Hepatocyte (in vitro differentiated cells): ENCODE measurements at regions not wholly inside any gene's neighbourhood (a gene's known extent, or its start where the extent isn't known, plus 50 kb on each side); places are given as distances from the start of the nearest gene placed in this dataset.

Experiments
- DNase-seq: peaks from one replicate; pipeline ENCODE4 v3.0.0-alpha.2; 2016; ENCODE audit warnings: low spot score
- H2AFZ ChIP-seq: fragments of 200-600 bp; sonication (generic); 2 replicates; pipeline ENCODE4 v1.6.0; 2016; ENCODE audit warnings: antibody characterized with exemption, mild to moderate bottlenecking
- H3K27ac ChIP-seq: fragments of 200-600 bp; sonication (generic); 2 replicates; pipeline ENCODE4 v1.5.1; 2016; ENCODE audit warnings: mild to moderate bottlenecking
- H3K27me3 ChIP-seq: fragments of 200-600 bp; sonication (generic); 2 replicates; pipeline ENCODE4 v1.6.1; 2016
- H3K36me3 ChIP-seq: fragments of 200-600 bp; sonication (generic); replicated peaks from 2 replicates; pipeline ENCODE4 v1.5.1; 2016; ENCODE audit warnings: low read depth; ENCODE audit not compliant: insufficient read depth
- H3K4me1 ChIP-seq: fragments of 200-600 bp; sonication (generic); 2 replicates; pipeline ENCODE4 v1.5.1; 2016; ENCODE audit warnings: mild to moderate bottlenecking, moderate library complexity; ENCODE audit not compliant: insufficient read depth
- H3K4me2 ChIP-seq: fragments of 200-600 bp; sonication (generic); 2 replicates; pipeline ENCODE4 v1.6.0; 2016
- H3K4me3 ChIP-seq: fragments of 200-600 bp; sonication (generic); 2 replicates; pipeline ENCODE4 v1.5.1; 2016; ENCODE audit warnings: mild to moderate bottlenecking
- H3K79me2 ChIP-seq: fragments of 200-600 bp; sonication (generic); 2 replicates; pipeline ENCODE4 v1.6.0; 2017; ENCODE audit warnings: mild to moderate bottlenecking
- H3K9me2 ChIP-seq: fragments of 200-600 bp; sonication (generic); replicated peaks from 2 replicates; pipeline ENCODE4 v1.6.0; 2017; ENCODE audit warnings: mild to moderate bottlenecking; ENCODE audit not compliant: insufficient read depth
- H3K9me3 ChIP-seq: fragments of 200-600 bp; sonication (generic); 2 replicates; pipeline ENCODE4 v1.5.1; 2016; ENCODE audit warnings: low read depth, mild to moderate bottlenecking
- H4K20me1 ChIP-seq: fragments of 200-600 bp; sonication (generic); 2 replicates; pipeline ENCODE4 v1.6.0; 2016; ENCODE audit warnings: mild to moderate bottlenecking; ENCODE audit not compliant: insufficient read depth, poor library complexity, severe bottlenecking
- CTCF ChIP-seq: fragments of 200-600 bp; sonication (generic); IDR thresholded peaks from 2 replicates; pipeline ENCODE4 v1.5.1; 2016; ENCODE audit warnings: antibody characterized with exemption, mild to moderate bottlenecking; ENCODE audit not compliant: poor library complexity
- EZH2 ChIP-seq: fragments of 200-600 bp; sonication (generic); IDR thresholded peaks from 2 replicates; pipeline ENCODE4 v1.6.1; 2016; ENCODE audit warnings: antibody characterized with exemption, mild to moderate bottlenecking, borderline replicate concordance
- EZH2phosphoT487 ChIP-seq: fragments of 200-600 bp; sonication (generic); IDR thresholded peaks from one replicate; pipeline ENCODE4 v1.6.1; 2018; ENCODE audit warnings: antibody characterized with exemption, mild to moderate bottlenecking, low read depth, moderate library complexity; ENCODE audit not compliant: unreplicated experiment, severe bottlenecking
- WGBS: methylation state at CpG from one replicate; pipeline ENCODE4 v1.1.6; 2016; ENCODE audit warnings: low lambda C conversion rate; ENCODE audit errors: missing lambda C conversion rate; 5-methylcytosine and 5-hydroxymethylcytosine counted together

GRCh38 chr13:33402975-33403374 lies 117.4 kb upstream of the STARD13 start:
- Histone ChIP-seq H3K27me3 (no peaks in the 10 kb centered on the region), H3K4me2 (no peak overlapping the region), H3K9me3 (no peaks in the 10 kb centered on the region), H3K4me3 (no peak overlapping the region), H3K36me3 (no peaks in the 10 kb centered on the region), H3K27ac (no peak overlapping the region), H3K4me1 (no peaks in the 10 kb centered on the region), H3K9me2 (no peaks in the 10 kb centered on the region), H4K20me1 (no peaks in the 10 kb centered on the region), H3K79me2 (no peaks in the 10 kb centered on the region), H2AFZ (no peak overlapping the region)
- TF ChIP-seq EZH2phosphoT487 (no peak), CTCF (no peak), EZH2 (no peak)
- DNase-seq, result no peak
- WGBS, result 83% methylated on average over 7 of the region's 7 CpGs

GRCh38 chr13:33403807-33404362 lies 118.3 kb upstream of the STARD13 start:
- Histone ChIP-seq H3K36me3 (no peaks in the 10 kb centered on the region), H3K79me2 (no peaks in the 10 kb centered on the region), H3K4me2 (no peak overlapping the region), H3K27me3 (no peaks in the 10 kb centered on the region), H3K9me3 (no peaks in the 10 kb centered on the region), H3K4me3 (no peak overlapping the region), H2AFZ (peak overlapping the region; percentile 12), H4K20me1 (no peaks in the 10 kb centered on the region), H3K4me1 (no peaks in the 10 kb centered on the region), H3K27ac (no peak overlapping the region), H3K9me2 (no peaks in the 10 kb centered on the region)
- DNase-seq, result no peak
- no peak for TF ChIP-seq EZH2
- no peak for TF ChIP-seq EZH2phosphoT487
- no peak for TF ChIP-seq CTCF
- 58% methylated on average over 5 of the region's 5 CpGs for WGBS

GRCh38 chr13:33405371-33405770 lies 119.8 kb upstream of the STARD13 start:
- Histone ChIP-seq H3K79me2 (no peaks in the 10 kb centered on the region), H2AFZ (no peak overlapping the region), H4K20me1 (no peaks in the 10 kb centered on the region), H3K4me2 (no peak overlapping the region), H3K9me3 (no peaks in the 10 kb centered on the region), H3K4me1 (no peaks in the 10 kb centered on the region), H3K4me3 (no peak overlapping the region), H3K36me3 (no peaks in the 10 kb centered on the region), H3K9me2 (no peaks in the 10 kb centered on the region), H3K27me3 (no peaks in the 10 kb centered on the region), H3K27ac (no peak overlapping the region)
- WGBS, result 90% methylated on average over 2 of the region's 2 CpGs
- TF ChIP-seq EZH2 (no peak), CTCF (no peak), EZH2phosphoT487 (no peak)
- DNase-seq, result no peak
